Renal cortical epithelial cell (primary cell): ENCODE measurements at regions not wholly inside any gene's neighbourhood (a gene's known extent, or its start where the extent isn't known, plus 50 kb on each side); places are given as distances from the start of the nearest gene placed in this dataset.

ENCODE experiments used
- DNase-seq: peaks from one replicate; pipeline ENCODE4 v3.0.0-alpha.2; 2011; ENCODE audit warnings: low read depth

- DNase-seq: no peak
Observed at GRCh38 chr1:54497338-54497737, 50.7 kb upstream of the ACOT11 start.

GRCh38 chr1:54495954-54496353 is 52.1 kb upstream of the ACOT11 start:
- no peak for DNase-seq

- peak; percentile 69 for DNase-seq
Observed at GRCh38 chr1:54493608-54494007, 54.4 kb upstream of the ACOT11 start.

- no peak for DNase-seq
Observed at GRCh38 chr1:54490361-54491248, 57.4 kb upstream of the ACOT11 start.

- no peak for DNase-seq
Observed at GRCh38 chr1:54489627-54490250, 58.3 kb upstream of the ACOT11 start.

GRCh38 chr1:54488779-54489626 is 59.0 kb upstream of the ACOT11 start:
- peak; percentile 28 for DNase-seq

- DNase-seq: peak; percentile 57
Observed at GRCh38 chr1:54488065-54488750, 59.8 kb upstream of the ACOT11 start.

GRCh38 chr1:54487571-54488050 is 60.4 kb upstream of the ACOT11 start:
- no peak for DNase-seq

GRCh38 chr1:54486907-54487306 is 61.1 kb upstream of the ACOT11 start:
- no peak for DNase-seq

GRCh38 chr1:54485416-54485815 is 62.6 kb upstream of the ACOT11 start:
- DNase-seq: no peak

- no peak for DNase-seq
Observed at GRCh38 chr1:54483875-54484437, 64.1 kb upstream of the ACOT11 start.

- DNase-seq: no peak
Observed at GRCh38 chr1:54481201-54481884, 66.7 kb upstream of the ACOT11 start.

- DNase-seq: no peak
Observed at GRCh38 chr1:54480525-54480848, 67.5 kb upstream of the ACOT11 start.

GRCh38 chr1:54479841-54480524 is 68.0 kb upstream of the ACOT11 start:
- DNase-seq: no peak

- no peak for DNase-seq
Observed at GRCh38 chr1:54479251-54479650, 68.8 kb upstream of the ACOT11 start.

- DNase-seq: no peak
Observed at GRCh38 chr1:54477153-54477561, 70.9 kb upstream of the ACOT11 start.

GRCh38 chr1:54476530-54477109 is 70.4 kb upstream of the SSBP3 start:
- DNase-seq: no peak

- no peak for DNase-seq
Observed at GRCh38 chr1:54475946-54476516, 69.8 kb upstream of the SSBP3 start.

- no peak for DNase-seq
Observed at GRCh38 chr1:54475357-54475881, 69.2 kb upstream of the SSBP3 start.
